ENCODE measurements at regions not wholly inside any gene's neighbourhood (a gene's known extent, or its start where the extent isn't known, plus 50 kb on each side); places are given as distances from the start of the nearest gene placed in this dataset.

GRCh38 chr5:173758676-173759075 lies 129.5 kb upstream of the CPEB4 start:
- Histone ChIP-seq H3K9ac (ENCODE audit: low read length) (no peak overlapping the region), H3K9me2 (replicated peaks; ENCODE audit: insufficient read depth, low read length) (no peaks in the 10 kb centered on the region), H3K79me2 (ENCODE audit: low read length) (no peaks in the 10 kb centered on the region), H3F3A (ENCODE audit: insufficient read depth, low read length) (no peaks in the 10 kb centered on the region), H3K4me1 (ENCODE audit: low read length) (no peaks in the 10 kb centered on the region), H3K4me2 (ENCODE audit: low read depth, low read length) (no peak overlapping the region), H3K27ac (ENCODE audit: low read length) (no peak overlapping the region), H3K27me3 (replicated peaks; ENCODE audit: insufficient read depth, low read length) (no peaks in the 10 kb centered on the region), H3K9me3 (replicated peaks; ENCODE audit: insufficient read depth, low read length) (no peaks in the 10 kb centered on the region), H3K36me3 (replicated peaks; ENCODE audit: insufficient read depth, low read length) (no peaks in the 10 kb centered on the region), H3K4me3 (ENCODE audit: low read length) (no peak overlapping the region), H4K20me1 (ENCODE audit: insufficient read depth, low read length) (no peaks in the 10 kb centered on the region), H2AFZ (ENCODE audit: low read length) (no peak overlapping the region)
- DNase-seq: no peak
- TF ChIP-seq EZH2phosphoT487 (IDR thresholded peaks at IDR 0.05; ENCODE audit: low read length) (no peak), CTCF (IDR thresholded peaks at IDR 0.05; ENCODE audit: low read length) (no peak), EZH2 (optimal IDR thresholded peaks at IDR 0.05; ENCODE audit: low read depth, low read length) (no peak)

GRCh38 chr5:173759691-173760090 lies 128.5 kb upstream of the CPEB4 start:
- H3K4me2 ChIP-seq (ENCODE audit: low read depth, low read length): no peak overlapping the region
- H3K4me3 ChIP-seq (ENCODE audit: low read length): no peak overlapping the region
- no peak overlapping the region for H3K27ac ChIP-seq (ENCODE audit: low read length)
- no peaks in the 10 kb centered on the region for H3K4me1 ChIP-seq (ENCODE audit: low read length)
- no peaks in the 10 kb centered on the region for H3K79me2 ChIP-seq (ENCODE audit: low read length)
- H4K20me1 ChIP-seq (ENCODE audit: insufficient read depth, low read length): no peaks in the 10 kb centered on the region
- H3K9ac ChIP-seq (ENCODE audit: low read length): no peak overlapping the region
- H3K9me2 ChIP-seq (replicated peaks; ENCODE audit: insufficient read depth, low read length): no peaks in the 10 kb centered on the region
- DNase-seq: no peak
- no peaks in the 10 kb centered on the region for H3K27me3 ChIP-seq (replicated peaks; ENCODE audit: insufficient read depth, low read length)
- H3K9me3 ChIP-seq (replicated peaks; ENCODE audit: insufficient read depth, low read length): no peaks in the 10 kb centered on the region
- H3K36me3 ChIP-seq (replicated peaks; ENCODE audit: insufficient read depth, low read length): no peaks in the 10 kb centered on the region
- H3F3A ChIP-seq (ENCODE audit: insufficient read depth, low read length): no peaks in the 10 kb centered on the region
- no peak overlapping the region for H2AFZ ChIP-seq (ENCODE audit: low read length)
- no peak for TF ChIP-seq CTCF (IDR thresholded peaks at IDR 0.05; ENCODE audit: low read length)
- no peak for TF ChIP-seq EZH2 (optimal IDR thresholded peaks at IDR 0.05; ENCODE audit: low read depth, low read length)
- TF ChIP-seq EZH2phosphoT487 (IDR thresholded peaks at IDR 0.05; ENCODE audit: low read length): no peak

GRCh38 chr5:173760461-173761177 lies 127.5 kb upstream of the CPEB4 start:
- TF ChIP-seq EZH2 (optimal IDR thresholded peaks at IDR 0.05; ENCODE audit: low read depth, low read length): no peak
- TF ChIP-seq CTCF (IDR thresholded peaks at IDR 0.05; ENCODE audit: low read length): no peak
- no peak for TF ChIP-seq EZH2phosphoT487 (IDR thresholded peaks at IDR 0.05; ENCODE audit: low read length)
- Histone ChIP-seq H3K27ac (ENCODE audit: low read length) (no peak overlapping the region), H3K4me2 (ENCODE audit: low read depth, low read length) (no peak overlapping the region), H3F3A (ENCODE audit: insufficient read depth, low read length) (no peaks in the 10 kb centered on the region), H3K9ac (ENCODE audit: low read length) (no peak overlapping the region), H4K20me1 (ENCODE audit: insufficient read depth, low read length) (no peaks in the 10 kb centered on the region), H3K36me3 (replicated peaks; ENCODE audit: insufficient read depth, low read length) (no peaks in the 10 kb centered on the region), H2AFZ (ENCODE audit: low read length) (no peak overlapping the region), H3K27me3 (replicated peaks; ENCODE audit: insufficient read depth, low read length) (no peaks in the 10 kb centered on the region), H3K79me2 (ENCODE audit: low read length) (no peaks in the 10 kb centered on the region), H3K4me1 (ENCODE audit: low read length) (no peaks in the 10 kb centered on the region), H3K9me2 (replicated peaks; ENCODE audit: insufficient read depth, low read length) (no peaks in the 10 kb centered on the region), H3K4me3 (ENCODE audit: low read length) (no peak overlapping the region), H3K9me3 (replicated peaks; ENCODE audit: insufficient read depth, low read length) (no peaks in the 10 kb centered on the region)
- DNase-seq: no peak
